ENCODE measurements at regions not wholly inside any gene's neighbourhood (a gene's known extent, or its start where the extent isn't known, plus 50 kb on each side); places are given as distances from the start of the nearest gene placed in this dataset.

DNA sequence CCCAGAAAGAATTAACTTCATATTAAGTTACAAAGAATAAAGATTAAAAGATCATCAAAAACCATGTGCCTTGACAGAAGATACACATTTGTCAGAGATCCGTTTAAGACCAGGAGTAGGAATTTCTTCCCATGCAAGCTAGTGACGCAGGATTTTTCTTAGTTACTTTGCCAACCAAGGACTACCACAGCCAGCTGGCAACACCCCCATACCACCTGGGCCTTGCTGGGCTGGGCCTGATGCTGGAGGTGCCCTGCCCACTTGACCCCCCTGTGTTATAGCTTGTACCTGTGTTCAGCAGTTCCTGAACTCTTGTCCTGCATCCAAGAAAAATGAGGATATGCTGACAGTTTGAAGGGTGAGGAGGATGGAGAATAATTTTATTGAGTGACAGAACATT, 290.9 kb upstream of the SMC2 start:
- TF ChIP-seq, protein P1, sequence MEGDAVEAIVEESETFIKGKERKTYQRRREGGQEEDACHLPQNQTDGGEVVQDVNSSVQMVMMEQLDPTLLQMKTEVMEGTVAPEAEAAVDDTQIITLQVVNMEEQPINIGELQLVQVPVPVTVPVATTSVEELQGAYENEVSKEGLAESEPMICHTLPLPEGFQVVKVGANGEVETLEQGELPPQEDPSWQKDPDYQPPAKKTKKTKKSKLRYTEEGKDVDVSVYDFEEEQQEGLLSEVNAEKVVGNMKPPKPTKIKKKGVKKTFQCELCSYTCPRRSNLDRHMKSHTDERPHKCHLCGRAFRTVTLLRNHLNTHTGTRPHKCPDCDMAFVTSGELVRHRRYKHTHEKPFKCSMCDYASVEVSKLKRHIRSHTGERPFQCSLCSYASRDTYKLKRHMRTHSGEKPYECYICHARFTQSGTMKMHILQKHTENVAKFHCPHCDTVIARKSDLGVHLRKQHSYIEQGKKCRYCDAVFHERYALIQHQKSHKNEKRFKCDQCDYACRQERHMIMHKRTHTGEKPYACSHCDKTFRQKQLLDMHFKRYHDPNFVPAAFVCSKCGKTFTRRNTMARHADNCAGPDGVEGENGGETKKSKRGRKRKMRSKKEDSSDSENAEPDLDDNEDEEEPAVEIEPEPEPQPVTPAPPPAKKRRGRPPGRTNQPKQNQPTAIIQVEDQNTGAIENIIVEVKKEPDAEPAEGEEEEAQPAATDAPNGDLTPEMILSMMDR (IDR thresholded peaks at IDR 0.05; ENCODE audit: insufficient read depth, low read depth, low read length, missing control alignments), result no peak
- H3K4me3 ChIP-seq (ENCODE audit: low read length), result no peak overlapping the region

DNA sequence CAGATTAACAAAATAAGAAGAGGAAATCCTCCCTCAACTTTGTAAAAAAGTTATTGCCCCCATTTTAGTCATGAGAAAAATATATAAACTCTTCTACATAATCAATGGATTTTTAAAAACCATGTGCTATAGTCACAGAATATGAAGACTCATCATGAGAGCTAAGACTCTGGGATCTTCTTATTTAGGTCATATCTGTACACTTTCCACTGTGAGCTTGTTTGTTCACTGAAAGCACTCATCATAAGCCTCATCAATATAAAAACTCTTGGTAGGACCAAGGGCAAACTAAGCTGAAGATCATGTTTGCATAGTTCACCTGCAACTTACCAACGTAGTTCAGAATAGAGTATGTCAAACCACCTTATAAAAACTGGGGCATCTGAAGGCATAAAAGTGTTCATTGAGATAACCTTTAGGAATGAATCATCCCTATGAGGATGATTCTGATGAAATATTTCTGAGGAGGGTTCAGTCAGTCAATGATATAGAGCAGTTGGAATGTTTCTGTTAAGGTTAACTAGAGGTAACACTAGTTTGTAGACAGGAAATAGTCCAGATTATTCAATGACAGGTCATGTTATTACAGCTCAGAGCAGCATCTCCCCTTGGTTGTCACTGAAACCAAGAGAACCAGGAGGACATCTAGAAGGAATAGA, 289.9 kb upstream of the SMC2 start:
- no peak overlapping the region for H3K4me3 ChIP-seq (ENCODE audit: low read length)
- peak; percentile 84 for DNase-seq (ENCODE audit: low read depth)
- TF ChIP-seq, protein P1 (IDR thresholded peaks at IDR 0.05; ENCODE audit: insufficient read depth, low read depth, low read length, missing control alignments), result no peak

More for the DNA sequence above, 290.9 kb upstream of the SMC2 start:
- no peak for DNase-seq (ENCODE audit: low read depth)

DNA sequence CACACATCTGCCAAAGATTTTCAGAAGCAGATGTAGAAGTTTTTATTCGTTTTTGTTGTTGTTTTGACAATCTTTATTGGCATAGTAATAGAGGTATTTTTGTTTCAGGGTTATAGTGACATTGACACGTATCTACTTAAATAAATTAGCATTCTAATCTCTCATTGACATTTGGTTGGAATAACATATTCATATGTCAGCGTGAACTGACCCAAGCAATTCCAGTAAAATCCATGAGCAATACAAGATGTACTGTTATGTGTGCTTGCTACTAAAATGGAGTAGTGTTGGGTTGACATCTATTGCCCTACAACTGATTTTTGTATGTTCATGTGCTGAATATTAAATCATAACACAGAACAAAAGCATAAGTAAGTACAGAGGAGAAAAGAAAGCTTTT, 284.4 kb upstream of the SMC2 start:
- H3K4me3 ChIP-seq (ENCODE audit: low read length), result no peak overlapping the region
- TF ChIP-seq, protein P1 (IDR thresholded peaks at IDR 0.05; ENCODE audit: insufficient read depth, low read depth, low read length, missing control alignments), result no peak
- DNase-seq (ENCODE audit: low read depth), result no peak

DNA sequence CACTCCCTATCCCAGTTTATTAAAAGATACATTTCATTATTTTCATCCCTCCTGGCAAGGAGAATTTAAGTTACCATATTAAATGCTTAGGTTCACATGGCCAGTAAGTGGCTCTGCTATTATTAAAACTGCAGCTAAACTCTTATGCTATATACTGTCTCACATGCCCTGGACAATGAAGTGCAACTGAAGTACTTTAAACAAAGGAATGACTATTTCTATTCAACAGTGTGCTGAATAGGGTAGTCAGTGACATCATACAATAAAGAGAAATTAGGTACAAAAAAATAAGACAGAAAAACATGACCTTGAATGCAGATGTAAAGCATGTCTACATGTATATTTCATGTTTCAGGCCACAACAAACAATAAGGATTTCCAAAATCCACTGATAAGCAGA, 282.6 kb upstream of the SMC2 start:
- no peak overlapping the region for H3K4me3 ChIP-seq (ENCODE audit: low read length)
- DNase-seq (ENCODE audit: low read depth), result no peak
- TF ChIP-seq, protein P1 (IDR thresholded peaks at IDR 0.05; ENCODE audit: insufficient read depth, low read depth, low read length, missing control alignments), result no peak

DNA sequence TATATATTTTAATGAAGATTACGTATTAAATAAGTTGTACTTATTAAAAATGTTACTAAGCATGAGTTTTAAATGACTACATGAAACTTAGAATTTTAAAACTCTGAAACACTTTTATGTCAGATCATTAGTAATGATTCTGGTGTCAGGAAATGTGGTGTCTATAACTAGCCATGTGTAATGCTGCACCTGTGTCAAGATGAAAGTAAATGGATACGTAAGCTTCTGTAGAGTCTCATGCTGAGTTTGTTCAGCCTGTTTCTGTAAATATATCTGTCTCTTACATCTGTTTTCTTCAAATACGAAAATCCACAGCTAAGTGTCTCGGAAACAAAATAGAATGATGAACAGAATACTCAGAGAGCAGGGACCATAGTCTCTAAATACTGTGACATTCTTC, 278.0 kb upstream of the SMC2 start:
- TF ChIP-seq, protein P1 (IDR thresholded peaks at IDR 0.05; ENCODE audit: insufficient read depth, low read depth, low read length, missing control alignments), result no peak
- H3K4me3 ChIP-seq (ENCODE audit: low read length), result no peak overlapping the region
- DNase-seq (ENCODE audit: low read depth), result no peak

DNA sequence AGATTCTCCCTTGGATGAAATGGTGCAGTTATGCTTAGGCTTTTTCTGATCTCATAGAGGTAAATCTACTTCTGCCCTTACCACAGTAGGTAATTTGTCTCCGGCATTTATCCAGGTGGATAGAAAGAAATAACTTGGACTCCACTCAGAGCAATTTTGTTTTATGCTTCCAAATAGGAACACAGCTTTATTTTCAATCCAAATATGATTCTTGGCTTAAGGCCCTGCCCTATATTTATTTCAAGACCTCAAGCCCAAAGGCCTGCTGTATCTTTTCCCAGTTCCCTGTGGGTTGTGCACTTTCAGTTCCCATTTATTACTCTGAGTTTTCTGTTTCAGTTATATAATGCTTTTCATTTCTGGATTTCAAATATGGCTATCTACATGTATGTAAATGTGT, 274.2 kb upstream of the SMC2 start:
- no peak overlapping the region for H3K4me3 ChIP-seq (ENCODE audit: low read length)
- TF ChIP-seq, protein P1 (IDR thresholded peaks at IDR 0.05; ENCODE audit: insufficient read depth, low read depth, low read length, missing control alignments), result no peak
- DNase-seq (ENCODE audit: low read depth), result no peak

DNA sequence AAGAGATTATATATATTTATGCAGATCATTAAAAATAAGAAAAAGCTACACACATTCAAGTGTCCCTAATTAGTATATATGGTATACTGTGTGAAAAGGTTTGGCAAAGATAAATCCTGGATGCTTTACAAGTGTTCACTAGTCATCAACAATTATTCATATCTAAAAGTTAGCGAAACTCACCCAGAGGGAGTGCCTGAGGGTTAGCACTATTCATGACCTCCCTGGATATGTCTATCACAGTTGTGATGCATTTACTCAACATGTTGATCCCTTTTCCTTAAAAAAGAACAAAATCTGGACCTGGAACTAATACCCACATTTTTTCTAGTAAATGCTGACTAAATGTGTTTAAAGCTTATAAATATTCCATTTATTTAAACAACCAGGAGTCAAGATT, 273.0 kb upstream of the SMC2 start:
- TF ChIP-seq, protein P1 (IDR thresholded peaks at IDR 0.05; ENCODE audit: insufficient read depth, low read depth, low read length, missing control alignments), result no peak
- no peak overlapping the region for H3K4me3 ChIP-seq (ENCODE audit: low read length)
- DNase-seq (ENCODE audit: low read depth), result no peak
